WTC11 (cell line): ENCODE measurements at regions not wholly inside any gene's neighbourhood (a gene's known extent, or its start where the extent isn't known, plus 50 kb on each side); places are given as distances from the start of the nearest gene placed in this dataset.

ENCODE experiments used
- ATF2 ChIP-seq: sonication (generic); formaldehyde crosslinking; IDR thresholded peaks from 2 replicates; pipeline ENCODE4 v1.8.1; 2022; ENCODE audit warnings: low read depth, missing genetic modification reagents, borderline replicate concordance
- CBFB ChIP-seq: sonication (generic); formaldehyde crosslinking; IDR thresholded peaks from 2 replicates; pipeline ENCODE4 v1.8.1; 2022; ENCODE audit warnings: mild to moderate bottlenecking, low read depth, missing genetic modification reagents
- CTCF ChIP-seq: fragments of 200-600 bp; IDR thresholded peaks from 2 replicates; pipeline ENCODE4 v1.8.0; 2022; ENCODE audit warnings: antibody characterized with exemption
- E2F1 ChIP-seq: sonication (generic); formaldehyde crosslinking; IDR thresholded peaks from 2 replicates; pipeline ENCODE4 v1.8.0; 2022; ENCODE audit warnings: mild to moderate bottlenecking, missing genetic modification reagents
- ELF4 ChIP-seq: sonication (generic); formaldehyde crosslinking; IDR thresholded peaks from 2 replicates; pipeline ENCODE4 v1.8.1; 2022; ENCODE audit warnings: low read depth, mild to moderate bottlenecking, moderate library complexity, missing genetic modification reagents
- FOXJ3 ChIP-seq: sonication (generic); formaldehyde crosslinking; IDR thresholded peaks from 2 replicates; pipeline ENCODE4 v1.9.0; 2021; ENCODE audit warnings: missing genetic modification reagents, mild to moderate bottlenecking, borderline replicate concordance
- JAZF1 ChIP-seq: fragments of 250-450 bp; sonication (Bioruptor Pico); IDR thresholded peaks from 2 replicates; pipeline ENCODE4 v1.9.0; 2021; ENCODE audit warnings: moderate library complexity, mild to moderate bottlenecking, inconsistent platforms
- MXD4 ChIP-seq: fragments of 250-450 bp; sonication (Bioruptor Pico); IDR thresholded peaks from 2 replicates; pipeline ENCODE4 v1.8.0; 2021; ENCODE audit warnings: mild to moderate bottlenecking, moderate library complexity, borderline replicate concordance
- NR1H2 ChIP-seq: sonication (generic); formaldehyde crosslinking; IDR thresholded peaks from 2 replicates; pipeline ENCODE4 v1.9.0; 2021; ENCODE audit warnings: mild to moderate bottlenecking, moderate library complexity, missing genetic modification reagents
- SP1 ChIP-seq: sonication (generic); formaldehyde crosslinking; conservative IDR thresholded peaks from 2 replicates; pipeline ENCODE4 v1.8.1; 2022; ENCODE audit warnings: missing genetic modification reagents
- ZNF232 ChIP-seq: sonication (generic); formaldehyde crosslinking; IDR thresholded peaks from 2 replicates; pipeline ENCODE4 v1.8.0; 2022; ENCODE audit warnings: mild to moderate bottlenecking, missing genetic modification reagents
- ZNF396 ChIP-seq: fragments of 250-450 bp; sonication (Bioruptor Pico); IDR thresholded peaks from 2 replicates; pipeline ENCODE4 v1.8.0; 2021; ENCODE audit warnings: mild to moderate bottlenecking, moderate library complexity, borderline replicate concordance
- TF ChIP-seq, protein P1 (sequence below): sonication (generic); formaldehyde crosslinking; IDR thresholded peaks from 2 replicates; pipeline ENCODE4 v1.8.0; 2022; ENCODE audit warnings: mild to moderate bottlenecking, missing genetic modification reagents

GRCh38 chr1:29962336-29962735, 726.0 kb downstream of the PTPRU start:
- TF ChIP-seq E2F1 (CRISPR knock-in tag): no peak
- no peak for TF ChIP-seq ELF4 (CRISPR knock-in tag)
- no peak for TF ChIP-seq ZNF396 (CRISPR knock-in tag)
- TF ChIP-seq CTCF: no peak
- no peak for TF ChIP-seq ZNF232 (CRISPR knock-in tag)
- TF ChIP-seq CBFB: no peak
- no peak for TF ChIP-seq JAZF1 (CRISPR knock-in tag)
- no peak for TF ChIP-seq NR1H2 (CRISPR knock-in tag)
- no peak for TF ChIP-seq MXD4 (CRISPR knock-in tag)
- no peak for TF ChIP-seq FOXJ3 (CRISPR knock-in tag)
- TF ChIP-seq, protein P1, sequence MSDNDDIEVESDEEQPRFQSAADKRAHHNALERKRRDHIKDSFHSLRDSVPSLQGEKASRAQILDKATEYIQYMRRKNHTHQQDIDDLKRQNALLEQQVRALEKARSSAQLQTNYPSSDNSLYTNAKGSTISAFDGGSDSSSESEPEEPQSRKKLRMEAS (CRISPR knock-in tag): no peak
- no peak for TF ChIP-seq SP1 (CRISPR knock-in tag)
- no peak for TF ChIP-seq ATF2
